HG02759 (cell line): ENCODE measurements at regions not wholly inside any gene's neighbourhood (a gene's known extent, or its start where the extent isn't known, plus 50 kb on each side); places are given as distances from the start of the nearest gene placed in this dataset.
"Not testable (repeated sequence)": the region's sequence is repeated elsewhere in the genome, so short reads cannot be mapped to it uniquely, and the experiment has no call there.

Source experiments
- ATAC-seq: cut with Tn5 transposase; IDR thresholded peaks from one replicate; pipeline ENCODE4 v1.9.1; 2021; ENCODE audit warnings: mild to moderate bottlenecking, moderate library complexity; ENCODE audit not compliant: unreplicated experiment

DNA sequence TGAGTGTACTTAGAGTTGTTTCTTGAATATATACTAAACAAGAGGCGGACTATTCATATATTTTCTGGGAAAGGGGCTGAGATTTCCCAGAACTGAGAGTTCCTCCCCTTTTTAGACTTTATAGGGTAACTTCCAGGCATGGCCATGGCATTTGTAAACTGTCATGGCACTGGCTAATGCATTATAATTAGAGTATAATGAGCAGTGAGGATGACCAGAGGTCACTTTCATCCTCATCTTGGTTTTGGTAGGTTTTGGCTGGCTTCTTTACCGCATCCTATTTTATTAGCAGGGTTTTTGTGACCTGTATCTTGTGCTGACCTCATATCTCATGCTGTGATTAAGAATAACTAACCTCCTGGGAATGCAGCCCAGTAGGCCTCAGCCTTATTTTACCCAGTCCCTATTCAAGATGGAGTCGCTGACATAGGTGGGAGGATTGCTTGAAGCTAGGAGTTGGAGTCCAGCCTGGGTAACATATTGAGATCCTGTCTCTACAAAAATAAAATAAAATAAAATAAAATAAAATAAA lies 91.4 kb downstream of the MOBP start:
- no peak for ATAC-seq

DNA sequence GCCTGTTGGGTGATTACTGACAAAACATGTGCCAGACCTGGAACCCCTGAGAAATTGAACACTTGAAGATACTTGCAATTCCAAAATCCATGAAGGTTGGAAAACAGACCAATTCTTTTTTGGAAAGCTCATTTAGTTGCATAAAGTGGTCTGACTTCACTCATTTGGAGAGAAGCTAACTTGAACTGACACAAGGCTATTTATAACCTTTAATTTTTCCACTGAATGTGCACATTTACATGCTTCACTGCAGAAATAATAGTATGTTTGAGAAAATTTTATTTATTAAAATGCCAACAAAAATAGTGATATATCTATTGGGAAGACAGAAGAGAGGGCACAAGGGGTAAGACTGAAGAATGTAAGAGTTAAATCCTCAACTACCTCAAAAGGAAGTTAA lies 92.1 kb downstream of the MOBP start:
- no peak for ATAC-seq

DNA sequence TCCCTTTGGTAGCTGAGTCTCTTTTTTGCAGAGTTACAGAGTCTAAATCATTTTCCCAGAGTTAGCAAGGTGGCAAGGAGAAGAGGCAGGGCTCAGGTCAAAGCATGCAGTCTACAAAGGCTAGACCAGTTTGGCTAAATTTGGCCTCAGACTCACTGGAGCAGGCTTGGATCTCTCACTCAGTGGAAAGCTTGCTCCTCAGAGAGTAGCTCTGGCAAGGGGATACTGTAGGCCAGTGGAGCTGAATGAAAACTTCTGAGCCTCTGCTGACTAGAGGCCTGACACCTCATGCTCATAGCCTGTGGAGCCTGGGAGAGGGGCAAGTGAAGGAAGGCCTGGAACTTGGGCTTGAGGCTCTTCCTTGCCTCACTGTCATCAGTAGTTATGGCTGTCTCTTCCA lies 101.0 kb downstream of the MOBP start:
- ATAC-seq: no peak

DNA sequence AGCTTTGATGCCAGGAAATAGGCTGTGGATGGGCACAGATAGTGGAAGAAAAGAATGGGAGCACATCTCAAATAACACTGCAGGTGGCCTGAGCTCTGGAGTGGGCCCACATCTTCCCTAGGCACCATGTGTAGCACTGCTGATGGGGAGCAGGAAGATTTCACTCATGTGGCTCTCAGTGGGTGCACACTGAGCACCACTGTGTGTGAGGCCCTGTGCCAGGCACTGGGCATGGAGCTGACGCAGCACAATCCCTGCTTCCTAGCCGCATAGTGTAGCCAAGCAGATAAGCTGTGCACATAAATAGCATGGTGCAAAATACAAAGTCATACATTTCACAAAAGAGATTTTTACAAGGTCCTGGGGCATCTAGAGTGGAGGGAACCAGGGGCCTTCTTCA lies 101.6 kb downstream of the MOBP start:
- no peak for ATAC-seq

DNA sequence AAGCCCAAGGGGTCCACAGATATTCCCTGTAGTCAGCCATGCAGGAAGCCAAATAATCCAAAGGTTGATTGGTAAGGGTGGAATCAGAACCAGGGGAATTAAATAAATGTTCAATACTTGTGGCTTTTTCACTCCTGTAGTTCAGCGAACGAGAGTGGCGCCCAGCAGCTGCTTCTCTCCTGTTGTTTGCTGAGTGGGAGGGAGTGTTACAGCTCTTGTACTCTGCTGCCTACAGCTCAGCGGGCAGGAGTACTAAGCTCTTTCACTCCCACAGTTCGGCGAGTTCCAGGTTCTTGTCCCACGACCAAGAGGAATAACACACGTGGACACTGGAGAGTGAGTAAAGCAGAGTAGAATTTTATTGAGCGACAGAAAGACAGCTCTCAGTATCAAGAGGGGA lies 105.9 kb downstream of the MOBP start:
- ATAC-seq: no peak

DNA sequence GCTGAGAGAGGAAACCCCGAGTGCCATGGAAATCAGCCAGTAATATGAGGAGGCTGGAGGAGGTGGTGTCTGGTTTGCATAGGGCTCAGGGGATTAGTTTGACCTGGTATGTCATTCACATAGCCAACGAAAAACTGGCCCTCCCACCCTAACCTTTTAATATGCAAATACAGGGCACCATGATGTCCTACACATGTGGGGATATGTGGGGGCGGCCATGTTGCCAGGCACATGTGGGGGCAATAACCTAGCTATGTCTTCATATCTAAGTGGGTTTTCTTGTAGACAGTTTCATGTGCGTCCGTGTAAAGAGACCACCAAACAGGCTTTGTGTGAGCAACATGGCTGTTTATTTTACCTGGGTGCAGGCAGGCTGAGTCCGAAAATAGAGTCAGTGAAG lies 110.1 kb downstream of the MOBP start:
- no peak for ATAC-seq

DNA sequence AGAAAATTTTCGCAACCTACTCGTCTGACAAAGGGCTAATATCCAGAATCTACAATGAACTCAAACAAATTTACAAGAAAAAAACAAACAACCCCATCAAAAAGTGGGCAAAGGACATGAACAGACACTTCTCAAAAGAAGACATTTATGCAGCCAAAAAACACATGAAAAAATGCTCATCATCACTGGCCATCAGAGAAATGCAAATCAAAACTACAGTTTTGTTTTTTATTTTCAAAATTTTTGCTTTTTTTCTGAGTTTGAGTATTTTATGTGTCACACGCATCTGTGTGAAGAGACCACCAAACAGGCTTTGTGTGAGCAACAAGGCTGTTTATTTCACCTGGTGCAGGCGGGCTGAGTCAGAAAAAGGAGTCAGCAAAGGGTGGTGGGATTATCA lies 118.7 kb downstream of the MOBP start:
- not testable (repeated sequence) for ATAC-seq

DNA sequence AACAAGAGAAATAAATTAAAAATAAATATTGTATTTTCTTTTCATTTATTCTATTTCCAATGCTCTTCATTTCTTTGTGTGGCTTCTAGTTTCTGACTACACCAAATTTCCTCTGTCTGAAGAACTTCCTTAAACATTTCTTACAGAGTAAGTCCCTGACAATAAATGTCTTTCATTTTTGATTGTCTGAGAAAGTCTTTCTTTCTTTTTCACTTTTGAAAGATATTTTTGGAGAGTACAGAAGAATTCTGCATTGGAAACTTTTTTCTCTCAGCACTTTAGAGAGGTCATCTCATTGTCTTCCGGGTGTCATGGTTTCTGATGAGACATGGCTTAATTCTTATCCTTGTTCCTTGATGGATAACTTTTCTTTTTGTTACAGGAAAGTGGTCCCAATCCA lies 119.6 kb downstream of the MOBP start:
- no peak for ATAC-seq

DNA sequence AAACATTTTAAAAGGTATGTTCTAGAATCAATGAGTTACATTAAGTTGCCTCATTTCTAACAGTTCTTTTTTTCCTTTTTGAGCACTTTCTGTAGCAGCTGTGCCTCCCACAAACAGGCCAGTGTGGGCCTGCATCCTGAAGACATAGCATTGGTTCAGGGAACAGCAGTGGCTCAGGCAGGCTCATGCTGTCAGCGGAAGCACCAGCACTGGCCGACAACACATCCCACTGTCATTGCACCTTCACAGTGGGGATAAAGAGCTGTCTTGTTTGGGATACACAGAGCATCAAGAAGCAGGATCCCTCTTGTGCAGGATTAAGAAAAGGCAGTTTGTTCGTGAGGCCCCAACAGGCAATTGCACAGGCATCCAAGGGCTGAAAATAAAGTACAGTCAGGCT lies 123.3 kb downstream of the MOBP start:
- no peak for ATAC-seq

DNA sequence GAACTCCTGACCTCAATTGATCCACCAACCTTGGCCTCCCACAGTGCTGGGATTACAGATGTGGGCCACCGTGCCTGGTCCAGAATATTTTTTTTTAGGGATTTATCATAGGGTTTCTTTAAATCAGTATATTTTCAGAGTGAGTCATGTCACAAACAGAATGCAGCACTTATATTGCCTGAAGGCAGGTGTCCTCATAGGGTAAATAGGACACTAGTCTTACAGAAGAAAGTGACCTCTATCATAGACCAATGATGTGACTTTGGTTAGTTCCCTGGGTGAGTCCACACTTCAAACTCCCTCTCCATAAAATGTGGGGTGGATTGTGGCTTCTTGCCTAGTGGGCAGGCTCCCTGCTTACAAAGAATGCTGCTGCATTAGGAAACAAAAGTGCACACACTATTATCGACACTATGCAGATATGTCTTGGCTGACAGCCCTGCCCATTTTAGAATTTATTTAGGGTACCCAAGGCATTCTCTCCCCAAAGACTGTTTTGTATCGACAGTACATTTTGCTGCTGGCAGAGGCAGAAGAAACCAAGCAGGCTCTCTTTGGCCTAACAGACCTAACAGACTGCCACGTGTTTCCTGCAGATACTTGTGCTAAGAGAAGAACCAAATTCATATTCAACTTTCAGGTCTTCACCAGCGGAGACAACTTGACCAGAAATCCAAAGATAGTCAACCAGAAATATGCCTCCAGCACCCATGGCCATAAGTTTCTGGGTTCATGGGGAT lies 125.0 kb downstream of the MOBP start:
- no peak for ATAC-seq

DNA sequence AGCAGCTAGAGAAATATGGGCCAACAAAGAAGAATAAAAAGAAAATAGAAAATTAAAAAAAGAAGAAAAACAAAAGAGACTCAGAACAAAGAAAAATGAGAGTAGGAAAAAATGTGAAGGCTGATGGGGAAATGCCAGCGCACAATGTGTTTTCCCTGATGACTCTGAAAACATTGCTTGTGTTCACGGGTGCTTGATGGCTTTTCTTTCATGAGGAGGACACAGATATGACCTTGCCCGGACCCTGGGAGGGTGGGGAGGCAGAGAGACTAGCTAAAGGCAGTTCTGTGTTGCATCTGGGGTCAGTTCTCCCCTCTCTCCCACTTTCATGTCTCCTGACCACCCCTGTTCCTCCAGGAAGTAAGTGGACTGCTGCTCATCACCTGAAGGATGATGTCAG lies 125.9 kb downstream of the MOBP start:
- ATAC-seq: no peak

DNA sequence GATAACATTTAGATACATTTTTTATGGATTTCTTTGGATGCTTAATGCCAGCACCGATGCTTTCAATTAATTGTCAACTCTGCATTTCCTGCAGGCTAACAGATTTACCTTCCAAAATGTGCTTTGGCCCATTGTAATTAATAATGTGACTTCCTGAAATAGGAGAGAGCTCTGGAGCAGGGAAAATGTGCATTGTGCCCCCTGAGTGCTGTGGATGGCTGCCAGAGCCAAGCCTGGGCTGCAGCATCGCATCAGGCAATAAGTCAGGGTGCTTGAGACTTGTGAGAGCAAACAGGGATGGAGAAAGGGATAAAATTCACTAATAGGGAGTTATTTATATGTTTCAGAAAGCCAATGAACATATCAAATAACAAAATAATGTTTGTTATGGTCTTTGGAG lies 133.8 kb downstream of the MOBP start:
- no peak for ATAC-seq

DNA sequence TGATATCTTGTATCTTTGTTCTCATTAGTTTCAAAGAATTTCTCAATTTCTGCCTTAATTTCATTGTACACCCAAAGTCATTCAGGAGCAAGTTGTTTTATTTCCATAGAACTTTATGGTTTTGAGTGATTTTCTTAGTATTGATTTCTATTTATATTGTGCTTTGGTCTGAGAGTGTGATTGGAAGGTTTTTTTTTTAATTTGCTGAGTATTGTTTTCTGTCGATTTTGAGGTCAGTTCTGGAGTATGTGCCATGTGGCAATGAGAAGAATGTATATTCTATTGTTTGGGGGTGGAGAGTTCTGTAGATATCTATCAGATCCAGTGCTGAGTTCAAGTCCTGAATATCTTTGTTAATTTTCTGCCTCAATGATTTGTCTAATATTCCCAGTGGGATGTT lies 138.4 kb downstream of the MOBP start:
- ATAC-seq: no peak

DNA sequence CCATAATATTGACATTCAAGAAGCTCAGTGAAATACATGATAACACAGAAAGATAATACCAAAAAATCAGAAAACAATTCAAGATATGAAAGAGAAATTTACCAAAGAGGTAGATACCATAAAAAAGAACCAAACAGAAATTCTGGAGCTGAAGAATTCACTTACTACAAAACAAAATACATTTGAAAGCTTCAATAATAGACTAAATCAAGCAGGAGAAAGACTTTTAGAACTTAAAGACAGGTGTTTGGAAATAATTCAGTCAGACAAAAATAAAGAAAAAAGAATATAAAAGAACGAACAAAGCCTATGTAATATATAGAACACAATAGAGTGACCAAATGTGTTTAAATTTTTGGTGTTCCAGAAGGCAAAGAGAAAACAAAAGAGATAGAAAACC lies 158.7 kb downstream of the MOBP start:
- ATAC-seq: no peak

DNA sequence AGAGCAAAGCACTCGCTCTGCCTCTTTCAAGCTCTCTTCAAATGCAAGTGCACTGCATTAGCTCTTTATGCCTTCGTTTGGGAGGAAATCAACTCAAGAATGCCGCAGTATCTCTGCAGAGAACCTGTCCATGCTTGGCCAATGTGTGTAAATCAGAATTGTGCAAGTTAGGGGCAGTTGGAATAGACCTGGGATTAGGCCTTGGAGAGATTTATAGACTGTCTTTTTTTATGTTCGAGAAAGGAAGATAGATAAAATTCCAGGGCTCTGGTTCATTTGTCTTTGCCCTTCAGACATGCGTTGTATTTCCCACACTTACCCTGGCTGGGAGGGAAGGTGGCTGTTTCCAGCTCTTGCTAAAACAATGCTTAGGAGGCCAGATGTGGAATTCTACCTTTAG lies 163.7 kb downstream of the MOBP start:
- no peak for ATAC-seq

DNA sequence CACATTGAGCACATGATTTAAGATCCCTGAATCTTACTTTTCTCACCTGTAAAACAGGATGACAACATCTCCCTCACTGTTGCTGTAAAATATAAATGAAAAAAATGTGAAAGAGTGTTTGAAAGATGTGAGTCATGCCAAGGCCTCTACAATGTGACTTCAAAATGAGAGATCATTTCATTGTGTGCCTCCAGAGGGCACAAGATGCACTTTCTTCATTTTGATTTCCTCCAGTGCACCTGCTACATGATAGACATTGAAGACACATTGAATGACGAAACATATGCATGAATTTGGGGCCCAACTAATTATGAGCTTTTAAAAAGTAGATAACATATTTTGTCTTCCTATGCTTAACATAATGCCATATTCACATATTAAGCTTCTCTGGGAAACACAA lies 170.3 kb downstream of the MOBP start:
- no peak for ATAC-seq

DNA sequence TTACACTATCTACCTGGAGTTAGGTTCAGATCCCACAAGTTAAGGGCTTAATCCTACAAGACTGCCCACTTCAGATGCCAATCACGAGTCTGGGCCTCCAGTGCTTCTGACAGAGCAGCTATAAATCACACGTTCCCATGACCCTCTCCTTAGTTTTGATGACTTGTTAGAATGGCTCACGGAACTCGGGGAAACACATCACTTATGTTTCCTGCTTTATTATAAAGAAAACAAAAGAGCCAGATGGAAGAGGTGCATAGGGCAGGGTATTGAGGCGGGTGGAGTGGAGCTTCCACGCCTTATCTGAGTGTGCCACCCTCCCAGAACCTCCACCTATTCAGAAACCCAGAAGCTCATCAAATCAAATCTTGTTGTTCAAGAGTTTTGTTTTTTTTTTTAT lies 170.8 kb downstream of the MOBP start:
- no peak for ATAC-seq

DNA sequence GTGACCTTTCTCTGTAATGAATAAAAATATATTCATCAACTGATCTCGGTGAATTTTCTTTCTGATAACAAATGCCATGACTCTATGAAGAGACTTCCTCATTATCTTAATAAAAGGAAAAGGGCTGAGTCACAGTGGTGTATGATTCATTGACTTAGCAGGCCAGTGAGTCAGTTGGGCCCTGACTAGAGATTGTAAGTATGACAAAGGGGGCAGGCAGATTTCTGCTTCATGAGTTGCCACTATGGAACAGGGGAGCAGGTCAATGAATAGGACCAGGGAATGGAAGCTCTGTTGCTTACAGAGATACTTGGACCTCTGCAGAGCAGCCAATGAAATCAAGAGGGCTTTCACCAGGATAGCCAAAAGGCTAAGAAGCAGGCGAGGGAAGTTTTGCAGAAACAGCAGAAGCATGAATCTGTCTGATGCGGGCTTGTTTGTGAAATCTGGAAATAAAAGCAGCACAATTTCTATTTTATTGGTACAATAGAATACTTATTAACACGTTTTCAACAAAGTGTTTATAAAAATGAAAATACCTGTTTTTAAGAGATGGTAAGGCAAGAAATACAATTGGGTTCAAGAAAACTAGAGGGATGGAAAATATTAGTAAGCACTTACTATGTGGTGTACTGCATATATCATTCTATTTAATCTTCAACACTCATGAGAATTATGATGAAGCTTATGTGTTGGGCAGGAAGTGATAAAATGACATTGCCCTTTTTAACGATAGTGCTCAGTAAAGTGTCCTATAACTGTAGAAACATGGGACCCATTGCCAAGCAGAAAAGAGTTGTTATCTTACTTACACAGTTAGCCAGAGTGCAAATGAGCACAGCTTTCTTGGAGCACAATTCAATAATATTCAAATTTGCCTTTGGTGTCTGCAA lies 169.8 kb upstream of the MYRIP start:
- no peak for ATAC-seq

DNA sequence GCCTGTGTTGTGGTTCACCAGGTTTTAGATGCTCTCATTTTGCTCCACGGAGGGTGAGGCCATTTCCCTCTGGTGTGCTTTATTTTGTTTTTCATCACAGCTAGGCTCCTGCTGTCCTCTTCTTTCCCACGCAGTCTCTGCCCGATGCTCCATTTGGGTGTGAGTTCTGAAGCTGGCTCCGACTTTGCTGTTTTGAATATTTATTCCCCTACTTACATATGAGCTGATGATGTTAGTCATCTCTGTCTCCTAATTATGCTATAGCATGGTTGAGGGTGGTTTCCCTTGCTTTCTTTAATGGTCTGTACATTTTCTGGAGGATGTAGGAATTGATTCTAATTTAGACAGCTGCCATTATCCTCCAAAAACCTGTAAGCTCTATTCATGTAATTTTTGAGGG lies 168.1 kb upstream of the MYRIP start:
- ATAC-seq: no peak

DNA sequence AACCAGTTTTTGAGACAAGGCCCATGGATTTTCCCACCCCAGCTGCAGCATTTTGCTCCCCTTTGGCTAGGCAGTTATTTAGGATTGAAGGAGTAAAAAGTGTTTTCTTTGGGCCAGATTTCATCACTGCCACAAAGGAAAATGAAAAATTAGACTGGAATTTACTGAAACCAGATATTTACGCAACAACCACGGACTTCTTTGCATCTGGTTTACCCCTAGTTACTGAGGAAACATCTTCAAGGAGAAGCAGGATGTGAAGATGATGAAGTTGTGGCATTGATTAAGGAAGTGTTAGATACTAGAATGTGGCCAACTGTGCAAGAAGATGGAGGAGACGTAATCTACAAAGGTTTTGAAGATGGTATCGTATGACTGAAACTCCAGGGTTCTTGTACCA lies 165.2 kb upstream of the MYRIP start:
- ATAC-seq: no peak

DNA sequence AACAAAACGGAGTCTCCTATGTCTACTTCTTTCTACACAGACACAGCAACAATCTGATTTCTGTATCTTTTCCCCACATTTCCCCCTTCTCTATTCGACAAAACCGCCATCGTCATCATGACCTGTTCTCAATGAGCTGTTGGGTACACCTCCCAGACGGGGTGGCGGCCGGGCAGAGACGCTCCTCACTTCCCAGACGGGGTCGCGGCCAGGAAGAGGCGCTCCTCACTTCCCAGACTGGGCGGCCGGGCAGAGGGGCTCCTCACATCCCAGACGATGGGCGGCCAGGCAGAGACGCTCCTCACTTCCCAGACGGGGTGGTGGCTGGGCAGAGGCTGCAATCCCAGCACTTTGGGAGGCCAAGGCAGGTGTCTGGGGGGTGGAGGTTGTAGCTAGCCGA lies 158.2 kb upstream of the MYRIP start:
- ATAC-seq: not testable (repeated sequence)
